HG02763 (cell line): ENCODE measurements at regions not wholly inside any gene's neighbourhood (a gene's known extent, or its start where the extent isn't known, plus 50 kb on each side); places are given as distances from the start of the nearest gene placed in this dataset.
"Not testable (repeated sequence)": the region's sequence is repeated elsewhere in the genome, so short reads cannot be mapped to it uniquely, and the experiment has no call there.

Experiments used
- ATAC-seq: cut with Tn5 transposase; IDR thresholded peaks from one replicate; pipeline ENCODE4 v1.9.1; 2021; ENCODE audit warnings: mild to moderate bottlenecking, moderate library complexity; ENCODE audit not compliant: unreplicated experiment

- ATAC-seq, result no peak
These were observed 920.6 kb upstream of the FAM98A start for GRCh38 chr2:34519659-34520058.

DNA sequence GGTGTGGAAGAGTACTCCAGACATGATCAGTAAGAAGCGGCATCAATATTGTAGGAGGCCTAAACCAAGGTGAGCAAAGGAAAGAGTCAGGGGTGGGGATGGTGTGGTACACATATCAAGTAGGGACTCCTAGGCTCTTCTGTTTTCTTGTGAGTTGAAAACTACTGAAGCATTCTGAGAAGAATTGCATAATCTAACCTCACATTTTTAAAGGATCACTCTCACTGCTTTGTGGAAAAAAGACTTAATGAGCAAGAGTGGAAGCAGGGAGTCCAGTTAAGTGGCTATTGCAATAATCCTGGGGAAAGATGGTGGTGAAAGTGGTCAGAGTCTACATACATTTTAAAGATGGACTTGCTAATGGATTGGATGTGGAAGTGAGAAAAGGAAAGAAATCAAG is 899.5 kb upstream of the FAM98A start:
- ATAC-seq, result no peak

DNA sequence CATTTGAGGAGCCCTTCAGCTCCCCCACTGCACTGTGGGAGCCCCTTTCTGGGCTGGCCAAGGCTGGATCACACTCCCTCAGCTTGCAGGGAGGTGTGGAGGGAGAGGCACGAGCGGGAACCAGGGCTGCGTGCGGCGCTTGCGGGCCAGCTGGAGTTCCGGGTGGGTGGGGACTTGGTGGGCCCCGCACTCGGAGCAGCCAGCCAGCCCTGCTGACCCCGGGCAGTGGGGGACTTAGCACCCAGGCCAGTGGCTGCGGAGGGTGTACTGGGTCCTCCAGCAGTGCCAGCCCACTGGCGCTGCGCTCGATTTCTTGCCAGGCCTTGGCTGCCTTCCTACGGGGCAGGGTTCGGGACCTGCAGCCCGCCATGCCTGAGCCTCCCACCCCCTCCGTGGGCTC is 895.1 kb upstream of the FAM98A start:
- not testable (repeated sequence) for ATAC-seq

DNA sequence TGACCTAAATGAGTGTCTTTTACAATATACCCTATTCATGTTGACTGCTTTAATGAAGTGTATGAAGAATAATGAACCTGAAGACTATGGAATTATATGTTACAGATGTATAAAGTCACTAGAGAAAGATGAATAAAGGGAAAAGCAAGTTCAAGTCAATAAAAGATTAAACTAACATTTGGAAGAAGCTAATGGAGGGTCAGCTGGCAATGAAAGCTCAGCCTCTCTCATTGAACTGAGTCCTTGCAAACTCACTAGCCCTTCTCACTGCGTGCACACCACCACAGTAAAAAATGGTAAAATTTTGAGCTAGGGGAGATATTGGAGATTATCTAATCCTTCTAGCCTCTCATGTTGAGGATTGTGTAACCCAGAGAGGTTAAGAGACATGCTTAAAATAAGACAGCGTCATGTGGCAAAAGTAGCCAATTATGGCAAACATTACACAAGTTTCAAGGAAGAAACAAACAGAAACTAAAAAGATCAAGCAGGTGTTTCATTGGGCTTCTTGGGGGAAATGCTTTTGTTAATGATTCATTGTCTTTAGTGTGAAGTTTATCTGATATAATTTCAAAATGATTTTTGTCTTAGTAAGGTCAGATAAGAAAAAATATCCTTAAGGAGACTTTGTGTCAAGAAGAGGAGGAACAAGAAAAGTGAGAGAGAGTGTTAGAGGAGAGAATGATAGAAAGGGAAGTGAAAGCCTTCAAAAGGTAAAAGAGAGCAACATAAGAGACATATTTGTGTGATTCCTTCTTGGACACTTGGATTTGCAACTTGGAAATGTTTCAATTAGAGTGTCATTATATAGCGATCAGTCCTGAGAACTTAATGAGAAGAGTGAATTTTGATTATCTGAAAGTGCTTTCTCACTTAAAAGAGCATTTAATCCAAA is 893.7 kb upstream of the FAM98A start:
- no peak for ATAC-seq

GRCh38 chr2:34486965-34487364 is 887.9 kb upstream of the FAM98A start:
- ATAC-seq, result no peak

DNA sequence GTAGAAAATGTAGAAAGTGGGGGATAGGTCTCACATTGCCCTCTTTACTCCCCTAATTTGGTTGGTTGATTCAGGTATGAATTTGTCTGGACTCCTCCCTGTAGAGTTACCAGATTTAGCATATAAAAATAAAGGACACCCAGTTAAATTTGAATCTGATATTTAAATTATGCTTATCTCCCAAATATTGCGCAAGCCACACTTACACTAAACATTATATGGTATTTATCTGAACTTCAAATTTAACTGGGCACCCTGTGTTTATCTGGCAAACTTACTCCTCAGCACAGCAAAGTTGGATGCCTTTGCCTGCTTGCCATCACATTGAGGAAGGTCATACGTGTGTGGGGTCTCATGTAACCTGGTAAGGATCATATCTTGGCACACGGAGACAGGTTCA is 882.4 kb upstream of the FAM98A start:
- ATAC-seq, result no peak

- ATAC-seq, result no peak
These were observed 881.3 kb upstream of the FAM98A start for GRCh38 chr2:34480366-34480765.

- no peak for ATAC-seq
These were observed 876.1 kb upstream of the FAM98A start for GRCh38 chr2:34475156-34475555.

DNA sequence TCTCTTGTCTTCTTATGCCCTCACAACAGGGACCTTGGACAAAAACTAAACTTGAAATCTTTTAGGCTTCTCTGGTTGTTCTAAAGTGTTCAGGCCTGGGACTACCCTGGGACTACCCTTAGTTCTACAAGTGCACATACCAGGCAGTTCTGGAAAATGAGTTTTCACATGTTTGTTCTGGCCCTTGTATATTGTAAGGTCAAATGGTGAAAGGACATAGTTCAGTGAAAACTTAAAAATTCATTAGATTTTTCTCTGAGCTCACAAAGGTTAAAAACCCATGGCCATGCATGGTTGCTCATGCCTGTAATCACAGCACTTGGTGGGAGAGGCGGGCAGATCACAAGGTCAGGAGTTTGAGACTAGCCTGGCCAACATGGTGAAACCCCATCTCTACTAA is 875.5 kb upstream of the FAM98A start:
- ATAC-seq, result no peak

- ATAC-seq, result no peak
These were observed 848.0 kb upstream of the FAM98A start for GRCh38 chr2:34447097-34447496.

DNA sequence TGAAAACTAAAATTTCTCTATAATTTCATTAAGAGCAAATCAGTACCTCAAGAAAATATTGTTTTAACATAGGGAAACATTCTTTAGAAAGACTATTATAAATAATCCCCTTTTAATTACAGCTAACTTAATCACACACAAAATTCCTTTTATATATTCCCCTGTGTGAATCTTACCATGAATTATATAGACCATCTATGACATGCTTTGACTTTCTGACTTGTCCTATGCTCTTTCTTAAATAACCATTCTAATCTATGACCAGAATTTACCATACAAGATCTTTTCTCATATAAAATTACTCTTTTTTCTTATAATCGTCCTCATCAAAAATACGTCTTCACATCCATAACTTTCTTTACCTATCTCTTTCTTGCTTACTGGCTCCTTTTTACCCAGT is 824.2 kb upstream of the FAM98A start:
- ATAC-seq, result no peak

GRCh38 chr2:34419856-34420255 is 820.8 kb upstream of the FAM98A start:
- no peak for ATAC-seq

- no peak for ATAC-seq
These were observed 817.8 kb upstream of the FAM98A start for GRCh38 chr2:34416856-34417255.

DNA sequence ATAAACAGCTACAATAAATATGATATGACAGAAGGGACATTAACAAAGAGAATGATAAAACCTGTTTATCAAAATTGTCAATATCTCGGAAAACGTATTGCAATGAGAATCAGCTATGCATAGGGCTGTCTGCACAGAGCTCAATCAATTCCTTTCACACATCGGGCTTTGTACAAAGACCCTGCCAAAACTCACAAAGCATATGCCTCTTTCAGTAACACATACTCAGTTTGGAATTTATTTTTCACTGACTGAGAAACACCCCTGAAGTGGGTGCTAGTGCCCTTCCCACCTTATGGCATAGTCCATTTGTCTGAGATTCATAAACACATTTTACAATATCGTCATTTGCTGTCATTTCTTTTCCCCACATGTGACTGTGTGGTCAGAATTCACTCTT is 815.8 kb upstream of the FAM98A start:
- ATAC-seq, result no peak

DNA sequence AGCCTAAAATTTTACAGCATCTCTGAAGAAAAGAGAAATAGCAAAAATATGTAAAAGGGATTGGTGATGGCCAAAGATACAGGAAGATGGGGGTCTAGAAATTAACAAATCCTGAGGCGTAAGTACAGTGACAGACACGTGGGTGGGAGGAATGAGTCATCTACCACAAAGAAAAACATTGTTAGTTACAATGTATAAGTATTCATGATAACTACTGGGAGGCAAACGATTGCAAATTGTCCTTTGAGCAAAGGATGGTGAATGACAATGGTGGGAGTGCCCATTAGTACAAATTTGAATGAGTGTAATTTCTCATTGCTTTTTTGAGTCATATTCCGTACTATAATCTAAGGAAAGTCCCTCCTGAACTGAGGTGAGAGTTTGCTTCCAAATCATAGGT is 809.0 kb upstream of the FAM98A start:
- no peak for ATAC-seq

DNA sequence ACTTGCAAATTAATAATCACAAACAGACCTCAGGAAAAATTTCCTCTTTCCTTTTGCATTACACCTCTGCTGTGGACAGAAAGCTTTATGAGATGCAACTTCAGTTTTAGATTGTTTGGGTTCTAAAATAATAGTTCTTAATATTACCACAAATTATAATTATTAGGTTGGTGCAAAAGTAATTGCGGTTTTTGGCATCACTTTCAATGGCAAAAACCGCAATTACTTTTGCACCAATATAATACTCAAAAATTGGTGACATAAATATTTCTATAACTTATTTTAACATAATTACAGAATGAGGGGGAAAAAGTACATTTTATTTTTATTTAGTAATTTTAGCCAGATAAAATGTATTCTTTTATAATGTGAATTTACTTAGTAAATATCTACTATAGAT is 804.4 kb upstream of the FAM98A start:
- ATAC-seq, result no peak

DNA sequence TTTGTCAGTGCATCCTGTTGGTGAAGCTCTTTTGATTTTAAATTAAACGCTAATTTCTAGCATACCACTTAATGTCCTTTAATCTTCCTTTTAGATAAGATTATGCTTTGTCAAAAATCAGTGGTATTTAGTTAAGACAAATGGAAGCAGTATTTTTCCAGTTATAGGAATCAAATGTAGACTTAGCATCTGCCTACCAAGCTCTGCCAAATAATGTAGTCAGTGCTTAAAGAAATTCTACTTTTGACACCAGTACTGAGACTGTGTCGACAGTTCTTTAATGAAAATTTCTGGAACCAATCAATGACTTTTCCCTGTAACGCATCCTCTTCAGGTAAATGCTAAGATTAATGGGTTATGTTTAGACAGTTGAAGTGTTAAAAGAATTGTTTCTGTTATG is 803.3 kb upstream of the FAM98A start:
- ATAC-seq, result no peak

DNA sequence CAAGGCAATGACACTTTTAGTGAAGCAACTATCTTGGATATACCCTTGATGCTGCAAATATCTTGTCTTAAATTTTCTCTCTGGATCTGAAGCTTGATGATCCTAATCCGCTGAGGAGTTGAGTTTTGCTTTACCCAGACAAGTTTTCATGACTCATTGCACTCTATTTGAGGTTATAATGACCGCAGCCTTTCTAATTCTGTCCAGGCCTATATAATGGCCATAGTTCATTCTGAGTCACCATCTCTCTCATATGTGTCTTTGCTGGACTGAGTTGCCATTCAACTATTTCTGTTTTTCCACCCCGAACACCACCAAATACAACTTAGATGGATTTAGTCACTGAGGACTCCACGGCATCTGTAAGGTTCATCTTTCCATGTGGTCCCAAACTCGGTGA is 802.1 kb upstream of the FAM98A start:
- ATAC-seq, result no peak

DNA sequence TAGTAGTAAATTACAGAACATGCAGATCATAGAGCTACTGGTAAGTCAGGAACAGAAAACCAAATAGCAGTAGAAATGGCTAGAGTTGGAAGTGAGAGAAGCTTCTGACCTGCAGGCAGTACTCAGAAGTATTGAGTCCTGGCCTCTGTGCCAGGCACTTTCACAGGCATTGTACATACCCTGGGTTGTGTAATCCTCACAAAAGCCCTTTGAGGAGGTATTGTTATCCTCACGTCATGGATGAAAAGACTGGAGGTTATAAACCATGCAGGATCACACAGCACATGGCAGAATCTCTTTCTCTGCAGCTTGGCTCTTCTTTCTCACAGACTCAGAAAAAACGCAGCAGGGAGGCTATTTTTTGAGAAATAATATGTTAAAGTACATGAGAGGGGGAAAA is 789.3 kb upstream of the FAM98A start:
- no peak for ATAC-seq

DNA sequence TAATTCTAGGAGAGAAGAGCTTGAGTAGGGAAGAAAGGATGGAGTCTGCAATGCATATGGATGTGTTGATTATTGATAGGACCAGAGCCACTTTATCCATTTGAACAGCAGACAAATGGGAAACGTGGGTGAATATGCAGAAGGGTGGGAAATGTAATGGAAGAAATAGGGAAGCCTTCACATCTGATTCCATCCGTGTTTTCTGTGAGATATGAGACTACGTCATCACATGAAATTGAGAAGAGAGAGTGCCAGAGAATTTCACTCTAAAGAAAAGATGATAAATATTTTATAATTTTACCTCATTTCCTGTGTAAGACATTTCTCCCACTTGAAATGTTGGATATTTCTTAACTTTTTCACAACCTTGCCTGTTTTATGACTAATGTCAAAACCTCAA is 788.4 kb upstream of the FAM98A start:
- no peak for ATAC-seq

DNA sequence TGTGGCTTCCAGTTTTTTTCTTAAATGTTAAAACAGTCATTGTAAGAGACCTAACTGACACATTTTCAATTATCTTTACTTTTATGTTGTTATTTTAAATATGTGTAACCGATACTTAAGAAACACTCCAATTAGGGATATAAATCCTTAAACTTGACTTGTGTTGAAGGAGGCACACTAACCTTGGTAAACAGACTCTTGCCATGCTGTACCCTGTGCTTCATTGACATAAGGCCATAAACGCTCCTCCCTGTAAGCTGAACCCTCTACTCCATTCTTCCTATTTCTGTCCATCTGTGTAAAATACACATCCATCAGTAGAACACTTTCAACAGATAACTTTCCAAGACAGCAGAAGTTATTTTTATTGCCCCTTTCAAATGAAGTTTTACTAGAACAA is 780.5 kb upstream of the FAM98A start:
- ATAC-seq, result no peak

DNA sequence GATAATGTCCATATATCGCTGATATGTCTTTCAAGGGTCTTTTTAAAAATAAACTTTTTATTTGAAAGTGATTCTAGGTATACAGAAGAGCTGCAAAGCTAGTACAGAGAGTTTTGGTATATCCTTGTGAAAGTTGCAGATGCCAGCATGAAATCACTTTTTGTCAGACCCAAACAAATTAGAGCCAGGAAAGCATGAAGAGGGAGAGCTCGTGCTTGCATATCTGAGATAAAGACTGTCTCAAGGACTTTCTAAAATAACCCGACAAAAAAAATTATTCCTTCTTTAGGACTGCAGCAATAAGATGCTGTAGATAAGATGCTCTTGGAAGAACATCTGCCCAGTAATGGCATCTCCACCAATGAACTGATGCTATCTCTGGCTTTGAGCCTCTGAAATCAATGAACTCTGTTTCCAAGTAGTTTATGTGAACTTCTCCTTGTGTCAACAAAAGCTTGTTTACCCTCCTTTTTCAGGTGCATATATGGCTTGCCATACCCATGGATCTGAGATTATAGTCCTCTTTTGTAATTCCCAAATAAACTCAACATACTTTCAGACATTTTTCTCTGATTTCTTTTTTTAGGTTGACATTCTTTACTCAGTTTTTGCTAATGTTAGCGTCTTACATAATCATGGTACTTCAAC is 774.6 kb upstream of the FAM98A start:
- ATAC-seq, result no peak

DNA sequence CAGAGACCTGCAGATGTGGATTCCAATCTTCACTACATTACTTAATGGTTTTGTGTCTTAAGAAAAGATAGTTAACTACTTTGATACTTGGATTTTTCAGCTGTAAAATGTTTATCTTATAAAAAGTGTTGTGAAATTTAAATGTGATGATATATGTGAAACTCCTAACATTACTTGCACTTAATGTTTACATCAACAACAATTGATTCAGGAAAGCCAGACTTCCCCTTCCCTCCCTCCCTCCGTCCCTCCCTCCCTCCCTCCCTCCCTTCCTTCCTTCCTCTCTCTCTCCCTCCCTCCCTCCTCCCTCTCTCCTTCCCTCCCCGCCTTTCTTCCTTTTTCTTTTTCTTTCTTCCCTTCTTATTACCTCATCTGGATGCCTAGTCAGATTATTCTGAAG is 773.9 kb upstream of the FAM98A start:
- no peak for ATAC-seq
